Caco-2 (cell line): ENCODE measurements at regions not wholly inside any gene's neighbourhood (a gene's known extent, or its start where the extent isn't known, plus 50 kb on each side); places are given as distances from the start of the nearest gene placed in this dataset.
"Not testable (repeated sequence)": the region's sequence is repeated elsewhere in the genome, so short reads cannot be mapped to it uniquely, and the experiment has no call there.

Experiments
- BruUV-seq: library from RNA; stranded (reverse); fragments of 400-500 nt; replicated peaks from 2 replicates; lab custom pipeline; 2021; lab: Mats Ljungman, UMichigan
- CTCF ChIA-PET: fragments of 300-600 bp; sonication (Branson Sonifier 250); formaldehyde crosslinking; loops from one replicate; lab custom pipeline; 2022; ENCODE audit warnings: antibody characterized with exemption; lab: Charles Lee
- POLR2A ChIA-PET: fragments of 300-600 bp; sonication (Branson Sonifier 250); formaldehyde crosslinking; loops from one replicate; lab custom pipeline; 2022; ENCODE audit warnings: antibody characterized with exemption; lab: Charles Lee
- DNase-seq, 2 experiments: peaks; one replicate each; pipeline versions ENCODE4 v3.0.0 to v3.0.0-alpha.2; 2020 to 2022
- H3K27me3 ChIP-seq: replicated peaks from 2 replicates; pipeline ENCODE4 v1.6.0; 2011; ENCODE audit warnings: low read length; ENCODE audit not compliant: control insufficient read depth, insufficient read depth
- H3K36me3 ChIP-seq: 2 replicates; pipeline ENCODE4 v1.5.1; 2011; ENCODE audit warnings: low read length; ENCODE audit not compliant: control insufficient read depth, insufficient read depth
- H3K4me1 ChIP-seq: fragments of 250-450 bp; sonication (Bioruptor Pico); 2 replicates; pipeline ENCODE4 v1.5.1; 2020; ENCODE audit warnings: mild to moderate bottlenecking
- H3K4me3 ChIP-seq: 2 replicates; pipeline ENCODE4 v1.5.1; 2011; ENCODE audit warnings: low read depth, mild to moderate bottlenecking, control low read depth, low read length
- H3K9me3 ChIP-seq: fragments of 250-450 bp; sonication (Bioruptor Pico); 2 replicates; pipeline ENCODE4 v1.5.1; 2020; ENCODE audit warnings: mild to moderate bottlenecking, moderate library complexity
- H3K27ac Mint-ChIP-seq: one replicate; pipeline ENCODE4 v1.8.0; 2022; ENCODE audit warnings: mixed read lengths; ENCODE audit not compliant: unreplicated experiment
- H3K27me3 Mint-ChIP-seq: one replicate; pipeline ENCODE4 v1.8.0; 2022; ENCODE audit warnings: mixed read lengths; ENCODE audit not compliant: insufficient read depth, unreplicated experiment
- H3K36me3 Mint-ChIP-seq: one replicate; pipeline ENCODE4 v1.8.0; 2022; ENCODE audit warnings: mild to moderate bottlenecking, mixed read lengths; ENCODE audit not compliant: insufficient read depth, unreplicated experiment
- H3K4me1 Mint-ChIP-seq: one replicate; pipeline ENCODE4 v1.8.0; 2022; ENCODE audit warnings: low read depth, mixed read lengths; ENCODE audit not compliant: unreplicated experiment
- H3K4me3 Mint-ChIP-seq: one replicate; pipeline ENCODE4 v1.8.0; 2022; ENCODE audit warnings: mild to moderate bottlenecking, moderate library complexity, mixed read lengths; ENCODE audit not compliant: unreplicated experiment
- H3K9me3 Mint-ChIP-seq: one replicate; pipeline ENCODE4 v1.8.0; 2022; ENCODE audit warnings: mixed read lengths; ENCODE audit not compliant: unreplicated experiment
- intact Hi-C: fragments of 100-400 bp; cut with micrococcal nuclease; formaldehyde crosslinking; loops from one replicate; pipeline ENCODE4 v1.10.0; 2022; ENCODE audit not compliant: unreplicated experiment
- TF ChIP-seq, protein P1 (sequence below), 2 experiments: fragments of 200-600 bp in 1 of 2; IDR thresholded peaks; 1 replicate in 1 of 2; 2 replicates in 1 of 2; pipeline versions ENCODE4 v1.5.1 to v1.8.0; 2011 to 2022; ENCODE audit warnings: antibody characterized with exemption in 1 of 2, control low read depth in 1 of 2, inconsistent platforms in 1 of 2, low read depth in 1 of 2, low read length in 1 of 2, mild to moderate bottlenecking in 1 of 2, moderate library complexity in 1 of 2; ENCODE audit not compliant: insufficient read depth in 1 of 2, severe bottlenecking in 1 of 2, unreplicated experiment in 1 of 2

- no peaks in the 10 kb centered on the region for H3K4me1 ChIP-seq
- BruUV-seq = no TSS peak
- no peaks in the 10 kb centered on the region for H3K36me3 ChIP-seq
- no peak overlapping the region for H3K4me3 ChIP-seq
- no peak overlapping the region for H3K4me3 Mint-ChIP-seq
- H3K27me3 ChIP-seq = no peaks in the 10 kb centered on the region
- no peaks in the 10 kb centered on the region for H3K9me3 Mint-ChIP-seq
- no peaks in the 10 kb centered on the region for H3K4me1 Mint-ChIP-seq
- H3K27me3 Mint-ChIP-seq = peaks cover 10% of the 10 kb centered on the region
- ChIA-PET POLR2A (no interaction called here), CTCF (no interaction called here)
- H3K27ac Mint-ChIP-seq = no peak overlapping the region
- TF ChIP-seq, protein P1, sequence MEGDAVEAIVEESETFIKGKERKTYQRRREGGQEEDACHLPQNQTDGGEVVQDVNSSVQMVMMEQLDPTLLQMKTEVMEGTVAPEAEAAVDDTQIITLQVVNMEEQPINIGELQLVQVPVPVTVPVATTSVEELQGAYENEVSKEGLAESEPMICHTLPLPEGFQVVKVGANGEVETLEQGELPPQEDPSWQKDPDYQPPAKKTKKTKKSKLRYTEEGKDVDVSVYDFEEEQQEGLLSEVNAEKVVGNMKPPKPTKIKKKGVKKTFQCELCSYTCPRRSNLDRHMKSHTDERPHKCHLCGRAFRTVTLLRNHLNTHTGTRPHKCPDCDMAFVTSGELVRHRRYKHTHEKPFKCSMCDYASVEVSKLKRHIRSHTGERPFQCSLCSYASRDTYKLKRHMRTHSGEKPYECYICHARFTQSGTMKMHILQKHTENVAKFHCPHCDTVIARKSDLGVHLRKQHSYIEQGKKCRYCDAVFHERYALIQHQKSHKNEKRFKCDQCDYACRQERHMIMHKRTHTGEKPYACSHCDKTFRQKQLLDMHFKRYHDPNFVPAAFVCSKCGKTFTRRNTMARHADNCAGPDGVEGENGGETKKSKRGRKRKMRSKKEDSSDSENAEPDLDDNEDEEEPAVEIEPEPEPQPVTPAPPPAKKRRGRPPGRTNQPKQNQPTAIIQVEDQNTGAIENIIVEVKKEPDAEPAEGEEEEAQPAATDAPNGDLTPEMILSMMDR (IDR thresholded peaks at IDR 0.05; ENCODE audit: insufficient read depth in 1 of 2, low read depth in 1 of 2, low read length in 1 of 2, severe bottlenecking in 1 of 2, unreplicated experiment in 1 of 2) = no peak
- no peaks in the 10 kb centered on the region for H3K9me3 ChIP-seq
- no peak for DNase-seq
- peaks cover 7% of the 10 kb centered on the region for H3K36me3 Mint-ChIP-seq
- intact Hi-C loops = no loop called here
These were observed 1328.9 kb downstream of the BRD1 start for GRCh38 chr22:48498526-48499331.

DNA sequence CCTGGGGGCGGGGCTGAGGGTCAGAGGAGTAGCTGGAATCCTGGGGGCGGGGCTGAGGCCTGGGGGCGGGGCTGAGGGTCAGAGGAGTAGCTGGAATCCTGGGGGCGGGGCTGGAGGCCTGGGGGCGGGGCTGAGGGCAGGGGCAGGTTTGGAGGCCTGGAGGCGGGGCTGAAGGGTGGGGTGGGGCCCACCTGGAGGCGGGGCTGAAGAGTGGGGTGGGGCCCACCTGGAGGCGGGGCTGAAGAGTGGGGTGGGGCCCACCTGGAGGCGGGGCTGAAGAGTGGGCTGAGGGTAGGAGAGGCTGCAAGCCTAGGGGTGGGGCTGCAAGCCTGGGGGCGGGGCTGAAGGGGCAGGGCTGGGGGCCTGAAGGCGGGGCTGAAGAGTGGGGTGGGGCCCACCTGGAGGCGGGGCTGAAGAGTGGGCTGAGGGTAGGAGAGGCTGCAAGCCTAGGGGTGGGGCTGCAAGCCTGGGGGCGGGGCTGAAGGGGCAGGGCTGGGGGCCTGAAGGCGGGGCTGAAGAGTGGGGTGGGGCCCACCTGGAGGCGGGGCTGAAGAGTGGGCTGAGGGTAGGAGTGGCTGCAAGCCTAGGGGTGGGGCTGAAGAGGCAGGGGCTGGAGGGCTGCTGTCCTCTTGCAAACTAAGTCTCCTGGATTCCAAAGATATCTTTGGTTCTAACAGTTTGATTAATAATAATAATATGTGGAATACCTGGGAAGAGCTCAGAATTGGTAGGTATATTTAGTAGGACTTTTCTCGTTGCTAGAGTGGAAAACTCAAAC lies 1329.7 kb downstream of the BRD1 start:
- H3K27me3 ChIP-seq, H3K4me3 Mint-ChIP-seq, H3K9me3 ChIP-seq, intact Hi-C loops, H3K27ac Mint-ChIP-seq, H3K4me1 Mint-ChIP-seq, H3K36me3 ChIP-seq, H3K9me3 Mint-ChIP-seq, POLR2A ChIA-PET, H3K27me3 Mint-ChIP-seq, BruUV-seq, DNase-seq, H3K4me3 ChIP-seq, CTCF ChIA-PET, H3K36me3 Mint-ChIP-seq, H3K4me1 ChIP-seq: not testable (repeated sequence)

DNA sequence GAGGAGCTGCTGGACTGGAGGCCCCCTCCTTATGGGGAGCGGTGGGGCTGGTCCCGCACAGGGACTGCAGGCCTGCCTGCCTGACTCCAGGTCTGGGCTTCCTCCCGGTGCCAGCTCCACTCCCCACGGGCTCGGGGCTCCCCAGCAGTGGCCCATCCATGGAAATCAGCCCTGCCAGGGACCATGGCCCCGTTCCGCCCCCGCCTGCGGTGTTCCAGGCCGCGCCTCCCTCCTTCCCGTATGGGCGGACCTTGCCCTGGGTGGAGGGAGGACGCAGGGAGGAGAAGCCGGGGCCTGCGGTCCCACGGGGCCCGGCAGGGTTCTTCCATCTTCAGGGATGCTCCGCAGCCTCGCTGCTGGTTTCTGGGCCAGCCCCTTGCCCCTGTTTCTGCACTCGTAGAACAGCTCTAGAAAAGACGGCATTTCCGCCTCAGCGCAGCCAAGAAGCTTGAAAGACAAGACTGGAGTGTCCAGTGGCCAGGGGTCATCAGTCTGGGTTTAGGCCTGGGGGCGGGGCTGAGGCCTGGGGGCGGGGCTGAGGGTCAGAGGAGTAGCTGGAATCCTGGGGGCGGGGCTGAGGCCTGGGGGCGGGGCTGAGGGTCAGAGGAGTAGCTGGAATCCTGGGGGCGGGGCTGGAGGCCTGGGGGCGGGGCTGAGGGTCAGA lies 1330.6 kb downstream of the BRD1 start:
- H3K4me1 Mint-ChIP-seq = no peaks in the 10 kb centered on the region
- TF ChIP-seq, protein P1 (IDR thresholded peaks at IDR 0.05; ENCODE audit: insufficient read depth in 1 of 2, low read depth in 1 of 2, low read length in 1 of 2, severe bottlenecking in 1 of 2, unreplicated experiment in 1 of 2) = no peak
- H3K9me3 Mint-ChIP-seq = no peaks in the 10 kb centered on the region
- no peak for DNase-seq
- peaks cover 7% of the 10 kb centered on the region for H3K36me3 Mint-ChIP-seq
- CTCF ChIA-PET = no interaction called here
- H3K4me3 Mint-ChIP-seq = no peak overlapping the region
- Histone ChIP-seq H3K4me3 (no peak overlapping the region), H3K9me3 (no peaks in the 10 kb centered on the region), H3K4me1 (no peaks in the 10 kb centered on the region), H3K27me3 (no peaks in the 10 kb centered on the region), H3K36me3 (no peaks in the 10 kb centered on the region)
- POLR2A ChIA-PET = no interaction called here
- H3K27me3 Mint-ChIP-seq = peaks cover 13% of the 10 kb centered on the region
- intact Hi-C loops = no loop called here
- no TSS peak for BruUV-seq
- H3K27ac Mint-ChIP-seq = no peak overlapping the region
